ENCODE measurements at regions not wholly inside any gene's neighbourhood (a gene's known extent, or its start where the extent isn't known, plus 50 kb on each side); places are given as distances from the start of the nearest gene placed in this dataset.

GRCh38 chr17:13410214-13410613 lies 191.5 kb downstream of the HS3ST3A1 start:
- Histone ChIP-seq H3K4me3 (ENCODE audit: insufficient read depth, low read length, poor library complexity, severe bottlenecking) (no peak overlapping the region), H3K9me3 (ENCODE audit: insufficient read depth, low read length) (no peaks in the 10 kb centered on the region), H3F3A (ENCODE audit: insufficient read depth) (no peaks in the 10 kb centered on the region), H3K9ac (ENCODE audit: low read length) (no peak overlapping the region), H3K27ac (ENCODE audit: low read depth, low read length) (no peak overlapping the region), H3K36me3 (ENCODE audit: low read length) (no peaks in the 10 kb centered on the region), H3K9me2 (replicated peaks; ENCODE audit: insufficient read depth, low read length) (no peaks in the 10 kb centered on the region), H4K20me1 (ENCODE audit: low read depth, low read length) (no peaks in the 10 kb centered on the region), H3K4me2 (ENCODE audit: low read depth, low read length, poor library complexity, severe bottlenecking) (no peak overlapping the region), H3K27me3 (ENCODE audit: low read length) (no peaks in the 10 kb centered on the region), H2AFZ (ENCODE audit: low read depth, low read length, severe bottlenecking) (no peak overlapping the region), H3K79me2 (ENCODE audit: insufficient read depth, low read length) (no peaks in the 10 kb centered on the region)
- TF ChIP-seq CTCF (IDR thresholded peaks at IDR 0.05; ENCODE audit: insufficient read depth, low read length, poor library complexity, severe bottlenecking) (no peak), EZH2phosphoT487 (conservative IDR thresholded peaks at IDR 0.05; ENCODE audit: low read length) (no peak)

DNA sequence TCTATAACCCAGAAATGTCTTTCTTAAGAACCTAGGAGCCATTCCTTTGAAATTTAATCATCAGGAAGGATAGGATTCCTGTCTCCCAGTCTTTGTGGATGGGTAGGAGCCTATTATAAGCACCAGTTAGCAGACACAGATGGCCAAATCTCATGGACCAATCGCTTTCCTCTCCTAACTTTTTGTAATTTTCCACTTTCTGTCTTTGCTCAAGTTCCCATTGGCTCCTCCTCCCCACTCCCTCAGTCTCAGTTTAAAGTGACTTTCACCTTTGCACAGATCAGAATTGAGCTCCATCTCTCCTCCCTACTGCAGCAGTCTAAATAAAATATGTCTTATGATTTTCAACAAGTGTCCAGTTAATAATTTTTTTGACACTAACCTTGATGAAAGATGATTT lies 192.3 kb downstream of the HS3ST3A1 start:
- no peak overlapping the region for H3K4me3 ChIP-seq (ENCODE audit: insufficient read depth, low read length, poor library complexity, severe bottlenecking)
- no peak overlapping the region for H3K4me2 ChIP-seq (ENCODE audit: low read depth, low read length, poor library complexity, severe bottlenecking)
- H3K9ac ChIP-seq (ENCODE audit: low read length) = no peak overlapping the region
- TF ChIP-seq CTCF (IDR thresholded peaks at IDR 0.05; ENCODE audit: insufficient read depth, low read length, poor library complexity, severe bottlenecking) (no peak), EZH2phosphoT487 (conservative IDR thresholded peaks at IDR 0.05; ENCODE audit: low read length) (no peak)
- no peaks in the 10 kb centered on the region for H4K20me1 ChIP-seq (ENCODE audit: low read depth, low read length)
- H3K36me3 ChIP-seq (ENCODE audit: low read length) = no peaks in the 10 kb centered on the region
- H3F3A ChIP-seq (ENCODE audit: insufficient read depth) = no peaks in the 10 kb centered on the region
- no peaks in the 10 kb centered on the region for H3K27me3 ChIP-seq (ENCODE audit: low read length)
- no peak overlapping the region for H2AFZ ChIP-seq (ENCODE audit: low read depth, low read length, severe bottlenecking)
- H3K79me2 ChIP-seq (ENCODE audit: insufficient read depth, low read length) = no peaks in the 10 kb centered on the region
- no peaks in the 10 kb centered on the region for H3K9me2 ChIP-seq (replicated peaks; ENCODE audit: insufficient read depth, low read length)
- H3K27ac ChIP-seq (ENCODE audit: low read depth, low read length) = no peak overlapping the region
- no peaks in the 10 kb centered on the region for H3K9me3 ChIP-seq (ENCODE audit: insufficient read depth, low read length)

DNA sequence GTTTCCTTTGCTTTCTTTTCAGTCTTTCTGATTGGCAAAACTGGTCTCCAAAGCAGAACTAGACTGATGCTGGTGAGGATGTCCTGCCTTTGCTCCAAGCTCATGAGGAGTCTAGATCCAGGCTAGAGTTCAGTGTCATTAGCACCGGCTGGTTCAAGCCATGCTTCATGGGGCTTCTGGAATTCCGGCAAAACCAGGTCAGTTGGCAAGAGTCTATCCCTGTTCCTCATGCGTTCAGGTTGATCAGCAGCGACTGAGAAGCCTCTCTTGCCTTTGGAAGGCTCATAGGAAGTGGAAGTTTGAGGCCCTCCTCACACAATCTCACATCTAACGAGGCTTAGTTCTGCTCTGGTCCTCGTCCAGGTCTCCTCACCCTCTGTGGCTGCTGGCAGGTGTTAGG lies 194.3 kb downstream of the HS3ST3A1 start:
- no peaks in the 10 kb centered on the region for H3K27me3 ChIP-seq (ENCODE audit: low read length)
- no peak overlapping the region for H3K27ac ChIP-seq (ENCODE audit: low read depth, low read length)
- H3F3A ChIP-seq (ENCODE audit: insufficient read depth) = no peaks in the 10 kb centered on the region
- no peaks in the 10 kb centered on the region for H4K20me1 ChIP-seq (ENCODE audit: low read depth, low read length)
- no peak overlapping the region for H3K4me2 ChIP-seq (ENCODE audit: low read depth, low read length, poor library complexity, severe bottlenecking)
- no peaks in the 10 kb centered on the region for H3K79me2 ChIP-seq (ENCODE audit: insufficient read depth, low read length)
- H2AFZ ChIP-seq (ENCODE audit: low read depth, low read length, severe bottlenecking) = no peak overlapping the region
- no peaks in the 10 kb centered on the region for H3K9me3 ChIP-seq (ENCODE audit: insufficient read depth, low read length)
- H3K36me3 ChIP-seq (ENCODE audit: low read length) = no peaks in the 10 kb centered on the region
- no peaks in the 10 kb centered on the region for H3K9me2 ChIP-seq (replicated peaks; ENCODE audit: insufficient read depth, low read length)
- no peak for TF ChIP-seq EZH2phosphoT487 (conservative IDR thresholded peaks at IDR 0.05; ENCODE audit: low read length)
- no peak for TF ChIP-seq CTCF (IDR thresholded peaks at IDR 0.05; ENCODE audit: insufficient read depth, low read length, poor library complexity, severe bottlenecking)
- H3K9ac ChIP-seq (ENCODE audit: low read length) = no peak overlapping the region
- H3K4me3 ChIP-seq (ENCODE audit: insufficient read depth, low read length, poor library complexity, severe bottlenecking) = no peak overlapping the region

DNA sequence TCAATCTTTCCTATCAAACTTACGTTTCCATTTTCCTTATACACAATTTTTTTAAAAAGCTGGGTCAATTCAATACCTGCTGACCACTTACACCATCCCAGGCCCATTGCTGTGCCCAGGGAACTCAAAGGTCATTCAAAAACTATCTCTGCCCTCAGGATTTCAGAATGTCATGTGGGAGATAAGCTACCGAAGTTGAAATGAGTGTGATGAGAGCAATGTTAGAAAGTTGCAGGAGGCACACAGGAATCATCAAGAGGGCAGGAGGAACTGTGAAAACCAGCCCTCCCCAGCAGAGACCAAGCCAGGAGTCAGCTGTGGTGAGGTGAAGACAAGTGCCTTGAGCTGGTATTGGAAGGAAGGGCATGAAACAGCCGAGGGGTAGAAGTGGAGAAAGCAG lies 195.9 kb downstream of the HS3ST3A1 start:
- H3F3A ChIP-seq (ENCODE audit: insufficient read depth) = no peaks in the 10 kb centered on the region
- H3K4me3 ChIP-seq (ENCODE audit: insufficient read depth, low read length, poor library complexity, severe bottlenecking) = no peak overlapping the region
- H3K27me3 ChIP-seq (ENCODE audit: low read length) = no peaks in the 10 kb centered on the region
- no peak overlapping the region for H2AFZ ChIP-seq (ENCODE audit: low read depth, low read length, severe bottlenecking)
- H3K9ac ChIP-seq (ENCODE audit: low read length) = no peak overlapping the region
- no peaks in the 10 kb centered on the region for H3K36me3 ChIP-seq (ENCODE audit: low read length)
- H3K4me2 ChIP-seq (ENCODE audit: low read depth, low read length, poor library complexity, severe bottlenecking) = no peak overlapping the region
- H3K9me2 ChIP-seq (replicated peaks; ENCODE audit: insufficient read depth, low read length) = no peaks in the 10 kb centered on the region
- no peak overlapping the region for H3K27ac ChIP-seq (ENCODE audit: low read depth, low read length)
- no peaks in the 10 kb centered on the region for H4K20me1 ChIP-seq (ENCODE audit: low read depth, low read length)
- no peaks in the 10 kb centered on the region for H3K79me2 ChIP-seq (ENCODE audit: insufficient read depth, low read length)
- TF ChIP-seq EZH2phosphoT487 (conservative IDR thresholded peaks at IDR 0.05; ENCODE audit: low read length) = no peak
- no peak for TF ChIP-seq CTCF (IDR thresholded peaks at IDR 0.05; ENCODE audit: insufficient read depth, low read length, poor library complexity, severe bottlenecking)
- H3K9me3 ChIP-seq (ENCODE audit: insufficient read depth, low read length) = no peaks in the 10 kb centered on the region

Measured in SU-DHL-6 (cell line).